MM.1S (cell line): ENCODE measurements at regions not wholly inside any gene's neighbourhood (a gene's known extent, or its start where the extent isn't known, plus 50 kb on each side); places are given as distances from the start of the nearest gene placed in this dataset.

Experiments
- DNase-seq: peaks from one replicate; pipeline ENCODE4 v3.0.0-alpha.2; 2015
- H2AFZ ChIP-seq: fragments of 300-600 bp; sonication (generic); 2 replicates; pipeline ENCODE4 v1.6.0; 2016; ENCODE audit warnings: antibody characterized with exemption, low read length
- H3F3A ChIP-seq: fragments of 300-600 bp; sonication (generic); 2 replicates; pipeline ENCODE4 v1.6.1; 2016; ENCODE audit warnings: mild to moderate bottlenecking, antibody characterized with exemption, low read length, moderate library complexity, mixed read lengths; ENCODE audit not compliant: insufficient read depth
- H3K27ac ChIP-seq: fragments of 300-600 bp; sonication (generic); 2 replicates; pipeline ENCODE4 v1.5.1; 2016; ENCODE audit warnings: mild to moderate bottlenecking, low read length
- H3K27me3 ChIP-seq: fragments of 300-600 bp; sonication (generic); replicated peaks from 2 replicates; pipeline ENCODE4 v1.6.0; 2016; ENCODE audit warnings: low read length; ENCODE audit not compliant: insufficient read depth
- H3K36me3 ChIP-seq: fragments of 300-600 bp; sonication (generic); replicated peaks from 2 replicates; pipeline ENCODE4 v1.6.1; 2016; ENCODE audit warnings: mild to moderate bottlenecking, low read length, mixed read lengths; ENCODE audit not compliant: insufficient read depth
- H3K4me1 ChIP-seq: fragments of 300-600 bp; sonication (generic); 2 replicates; pipeline ENCODE4 v1.6.1; 2016; ENCODE audit warnings: low read length, mixed read lengths
- H3K4me2 ChIP-seq: fragments of 300-600 bp; sonication (generic); 2 replicates; pipeline ENCODE4 v1.6.0; 2016; ENCODE audit warnings: low read depth, low read length
- H3K4me3 ChIP-seq: fragments of 300-600 bp; sonication (generic); 2 replicates; pipeline ENCODE4 v1.5.1; 2016; ENCODE audit warnings: low read length, mixed read lengths
- H3K79me2 ChIP-seq: fragments of 300-600 bp; sonication (generic); 2 replicates; pipeline ENCODE4 v1.6.1; 2016; ENCODE audit warnings: mixed run types, low read length, mixed read lengths
- H3K9ac ChIP-seq: fragments of 300-600 bp; sonication (generic); 2 replicates; pipeline ENCODE4 v1.6.1; 2016; ENCODE audit warnings: low read length, mixed read lengths
- H3K9me2 ChIP-seq: fragments of 300-600 bp; sonication (generic); replicated peaks from 2 replicates; pipeline ENCODE4 v1.6.1; 2016; ENCODE audit warnings: mild to moderate bottlenecking, low read length, mixed read lengths; ENCODE audit not compliant: insufficient read depth
- H3K9me3 ChIP-seq: fragments of 300-600 bp; sonication (generic); replicated peaks from 2 replicates; pipeline ENCODE4 v1.6.1; 2016; ENCODE audit warnings: mild to moderate bottlenecking, low read length, mixed read lengths; ENCODE audit not compliant: insufficient read depth
- H4K20me1 ChIP-seq: fragments of 300-600 bp; sonication (generic); 2 replicates; pipeline ENCODE4 v1.6.1; 2016; ENCODE audit warnings: mild to moderate bottlenecking, low read length, moderate library complexity, mixed read lengths; ENCODE audit not compliant: insufficient read depth
- CTCF ChIP-seq: fragments of 300-600 bp; sonication (generic); IDR thresholded peaks from 2 replicates; pipeline ENCODE4 v1.5.1; 2016; ENCODE audit warnings: antibody characterized with exemption, low read length, mixed read lengths
- EZH2 ChIP-seq: fragments of 300-600 bp; sonication (generic); optimal IDR thresholded peaks from 2 replicates; pipeline ENCODE3; 2017; ENCODE audit warnings: low read depth, mild to moderate bottlenecking, antibody characterized with exemption, low read length, mixed read lengths
- EZH2phosphoT487 ChIP-seq: fragments of 300-600 bp; sonication (generic); IDR thresholded peaks from 2 replicates; pipeline ENCODE4 v1.6.1; 2018; ENCODE audit warnings: antibody characterized with exemption, low read length

- no peaks in the 10 kb centered on the region for H3K9me2 ChIP-seq
- H3K4me3 ChIP-seq = peak overlapping the region; percentile 37; the same call in 1 of the 2 replicates
- peaks cover 15% of the 10 kb centered on the region for H3K4me1 ChIP-seq
- no peak for DNase-seq
- H3K9ac ChIP-seq = no peak overlapping the region
- no peaks in the 10 kb centered on the region for H3K27me3 ChIP-seq
- peaks cover 9% of the 10 kb centered on the region; the same call in 1 of the 2 replicates for H3F3A ChIP-seq
- no peaks in the 10 kb centered on the region for H3K36me3 ChIP-seq
- no peak for TF ChIP-seq EZH2
- no peak for TF ChIP-seq EZH2phosphoT487
- TF ChIP-seq CTCF = no peak
- H3K27ac ChIP-seq = peak overlapping the region; percentile 73; the same call in 1 of the 2 replicates
- no peaks in the 10 kb centered on the region for H4K20me1 ChIP-seq
- peak overlapping the region; percentile 73 for H3K4me2 ChIP-seq
- no peaks in the 10 kb centered on the region for H3K79me2 ChIP-seq
- H2AFZ ChIP-seq = no peak overlapping the region; the same call in 1 of the 2 replicates
- H3K9me3 ChIP-seq = no peaks in the 10 kb centered on the region
Measured at GRCh38 chr13:50386541-50387050, 371.4 kb downstream of the KCNRG start.

GRCh38 chr13:50387051-50387581 is 371.9 kb downstream of the KCNRG start:
- H3K9me3 ChIP-seq = no peaks in the 10 kb centered on the region
- peaks cover 15% of the 10 kb centered on the region for H3K4me1 ChIP-seq
- peak; percentile 75 for DNase-seq
- peak overlapping the region; percentile 28; the same call in 1 of the 2 replicates for H3K9ac ChIP-seq
- H2AFZ ChIP-seq = peak overlapping the region; percentile 80
- H3K36me3 ChIP-seq = no peaks in the 10 kb centered on the region
- no peaks in the 10 kb centered on the region for H4K20me1 ChIP-seq
- H3K4me3 ChIP-seq = peak overlapping the region; percentile 55
- H3K9me2 ChIP-seq = no peaks in the 10 kb centered on the region
- H3K4me2 ChIP-seq = peak overlapping the region; percentile 73
- TF ChIP-seq EZH2phosphoT487 (no peak), CTCF (peak; percentile 39), EZH2 (no peak)
- H3K27ac ChIP-seq = peak overlapping the region; percentile 73
- H3F3A ChIP-seq = peaks cover 9% of the 10 kb centered on the region; the same call in 1 of the 2 replicates
- H3K27me3 ChIP-seq = no peaks in the 10 kb centered on the region
- no peaks in the 10 kb centered on the region for H3K79me2 ChIP-seq

- Histone ChIP-seq H2AFZ (no peak overlapping the region), H3K9ac (no peak overlapping the region), H3K4me1 (peaks cover 15% of the 10 kb centered on the region), H3K9me2 (no peaks in the 10 kb centered on the region), H3K27me3 (no peaks in the 10 kb centered on the region), H3K9me3 (no peaks in the 10 kb centered on the region), H4K20me1 (no peaks in the 10 kb centered on the region), H3K4me3 (no peak overlapping the region), H3F3A (peaks cover 9% of the 10 kb centered on the region; the same call in 1 of the 2 replicates), H3K79me2 (no peaks in the 10 kb centered on the region), H3K36me3 (no peaks in the 10 kb centered on the region), H3K27ac (no peak overlapping the region), H3K4me2 (no peak overlapping the region)
- no peak for TF ChIP-seq EZH2
- no peak for TF ChIP-seq CTCF
- TF ChIP-seq EZH2phosphoT487 = no peak
- no peak for DNase-seq
Measured at GRCh38 chr13:50388481-50388880, 373.2 kb downstream of the KCNRG start.
